HCT116 (cell line): ENCODE measurements at regions not wholly inside any gene's neighbourhood (a gene's known extent, or its start where the extent isn't known, plus 50 kb on each side); places are given as distances from the start of the nearest gene placed in this dataset.

Experiments
- CEBPB ChIP-seq: IDR thresholded peaks from 2 replicates; pipeline ENCODE4 v1.6.1; 2012; ENCODE audit warnings: low read depth
- CTCF ChIP-seq, 3 experiments: fragments of 200-600 bp in 1 of 3; sonication (generic) in 1 of 3; IDR thresholded peaks in 2 of 3; conservative IDR thresholded peaks in 1 of 3; 2 replicates each; pipeline ENCODE4 v1.5.1; 2012 to 2017; ENCODE audit warnings: low read depth in 2 of 3, low read length in 2 of 3, antibody characterized with exemption in 1 of 3, borderline replicate concordance in 1 of 3, control low read depth in 1 of 3, mild to moderate bottlenecking in 1 of 3, mixed read lengths in 1 of 3, mixed run types in 1 of 3, moderate library complexity in 1 of 3; ENCODE audit not compliant: insufficient read depth in 1 of 3
- EZH2 ChIP-seq: fragments of 200-600 bp; sonication (generic); IDR thresholded peaks from 2 replicates; pipeline ENCODE4 v1.6.1; 2017; ENCODE audit warnings: antibody characterized with exemption, mixed run types
- JUND ChIP-seq: IDR thresholded peaks from 2 replicates; pipeline ENCODE4 v1.6.1; 2012
- REST ChIP-seq: IDR thresholded peaks from 2 replicates; pipeline ENCODE4 v1.6.1; 2012; ENCODE audit warnings: low read depth

- TF ChIP-seq CTCF (IDR thresholded peaks at IDR 0.05 in 2 of 3, conservative IDR thresholded peaks at IDR 0.05 in 1 of 3; ENCODE audit: borderline replicate concordance in 1 of 3, insufficient read depth in 1 of 3, low read depth in 2 of 3, low read length in 2 of 3) (no peak), CEBPB (no peak), JUND (no peak), EZH2 (no peak), REST (no peak)
Observed at GRCh38 chr6:27138406-27138805, 109.1 kb upstream of the PRSS16 start.
